Tibial nerve (tissue), 4 donors: ENCODE measurements at regions not wholly inside any gene's neighbourhood (a gene's known extent, or its start where the extent isn't known, plus 50 kb on each side); places are given as distances from the start of the nearest gene placed in this dataset.

Experiments used
- DNase-seq, 2 donors: peaks; one replicate each; pipeline ENCODE4 v3.0.0-alpha.2; 2019; ENCODE audit warnings: low spot score in 2 of 2
- H3K27ac ChIP-seq, 4 donors: fragments of 200-600 bp; sonication (generic) in 3 of 4; one replicate each; pipeline ENCODE4 v1.5.1; 2017 to 2019; ENCODE audit warnings: mild to moderate bottlenecking in 1 of 4
- H3K27me3 ChIP-seq, 2 donors: fragments of 200-600 bp; sonication (generic) in 1 of 2; one replicate each; pipeline versions ENCODE4 v1.5.1 to v1.6.0; 2017 to 2019
- H3K36me3 ChIP-seq, 3 donors: fragments of 200-600 bp; sonication (generic); one replicate each; pipeline ENCODE4 v1.5.1; 2018 to 2019
- H3K4me1 ChIP-seq, 4 donors: fragments of 200-600 bp; sonication (generic) in 3 of 4; one replicate each; pipeline ENCODE4 v1.5.1; 2017 to 2019
- H3K4me3 ChIP-seq, 4 donors: fragments of 200-600 bp; sonication (generic) in 3 of 4; one replicate each; pipeline ENCODE4 v1.5.1; 2017 to 2019; ENCODE audit warnings: mild to moderate bottlenecking in 1 of 4, moderate library complexity in 1 of 4
- H3K9me3 ChIP-seq, 4 donors: fragments of 200-600 bp; sonication (generic) in 3 of 4; one replicate each; pipeline ENCODE4 v1.5.1; 2017 to 2019
- EP300 ChIP-seq, 2 donors: sonication (generic); formaldehyde crosslinking; IDR thresholded peaks; one replicate each; pipeline ENCODE4 v1.6.1; 2017; ENCODE audit warnings: antibody characterized with exemption in 2 of 2, mild to moderate bottlenecking in 1 of 2
- POLR2A ChIP-seq, 2 donors: fragments of 450-650 bp; IDR thresholded peaks; one replicate each; pipeline ENCODE4 v1.6.1; 2017; ENCODE audit warnings: antibody characterized with exemption in 2 of 2, mild to moderate bottlenecking in 2 of 2, moderate library complexity in 2 of 2
- WGBS, 2 donors: methylation state at CpG; one replicate each; pipeline ENCODE4 v1.1.5; 2018; 5-methylcytosine and 5-hydroxymethylcytosine counted together
- TF ChIP-seq, protein P1 (sequence below), 5 experiments: fragments of 200-600 bp in 3 of 5; fragments of 450-650 bp in 2 of 5; sonication (generic) in 3 of 5; IDR thresholded peaks; one replicate each; pipeline ENCODE4 v1.5.1; 2016 to 2019; ENCODE audit warnings: antibody characterized with exemption in 5 of 5, mild to moderate bottlenecking in 3 of 5, moderate library complexity in 2 of 5

DNA sequence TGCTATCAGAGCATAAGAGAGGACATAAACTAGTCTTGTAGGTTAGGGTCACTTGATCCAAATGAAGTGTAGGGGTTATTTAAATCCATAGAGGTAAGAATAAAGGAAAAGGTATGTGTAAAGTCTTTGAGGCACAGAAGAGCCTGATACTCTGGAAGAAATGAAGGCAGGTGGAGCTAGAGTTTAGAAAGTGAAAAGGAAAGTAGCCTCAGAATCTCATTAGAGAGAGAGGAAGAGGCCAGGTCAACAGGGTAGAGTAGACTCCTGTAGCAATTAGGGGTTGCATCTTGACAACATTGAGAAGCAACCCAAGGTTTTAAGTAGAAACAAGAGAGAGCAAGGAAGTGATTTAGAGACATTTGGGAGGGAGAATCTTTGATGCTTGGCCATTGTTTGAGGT, 235.2 kb upstream of the SOX9 start:
- Histone ChIP-seq H3K27ac (no peak overlapping the region), H3K27me3 (no peaks in the 10 kb centered on the region), H3K4me1 (no peaks in the 10 kb centered on the region), H3K9me3 (no peaks in the 10 kb centered on the region), H3K36me3 (no peaks in the 10 kb centered on the region), H3K4me3 (no peak overlapping the region)
- DNase-seq, result no peak
- TF ChIP-seq EP300 (IDR thresholded peaks at IDR 0.05) (no peak), POLR2A (IDR thresholded peaks at IDR 0.05) (no peak)
- TF ChIP-seq, protein P1, sequence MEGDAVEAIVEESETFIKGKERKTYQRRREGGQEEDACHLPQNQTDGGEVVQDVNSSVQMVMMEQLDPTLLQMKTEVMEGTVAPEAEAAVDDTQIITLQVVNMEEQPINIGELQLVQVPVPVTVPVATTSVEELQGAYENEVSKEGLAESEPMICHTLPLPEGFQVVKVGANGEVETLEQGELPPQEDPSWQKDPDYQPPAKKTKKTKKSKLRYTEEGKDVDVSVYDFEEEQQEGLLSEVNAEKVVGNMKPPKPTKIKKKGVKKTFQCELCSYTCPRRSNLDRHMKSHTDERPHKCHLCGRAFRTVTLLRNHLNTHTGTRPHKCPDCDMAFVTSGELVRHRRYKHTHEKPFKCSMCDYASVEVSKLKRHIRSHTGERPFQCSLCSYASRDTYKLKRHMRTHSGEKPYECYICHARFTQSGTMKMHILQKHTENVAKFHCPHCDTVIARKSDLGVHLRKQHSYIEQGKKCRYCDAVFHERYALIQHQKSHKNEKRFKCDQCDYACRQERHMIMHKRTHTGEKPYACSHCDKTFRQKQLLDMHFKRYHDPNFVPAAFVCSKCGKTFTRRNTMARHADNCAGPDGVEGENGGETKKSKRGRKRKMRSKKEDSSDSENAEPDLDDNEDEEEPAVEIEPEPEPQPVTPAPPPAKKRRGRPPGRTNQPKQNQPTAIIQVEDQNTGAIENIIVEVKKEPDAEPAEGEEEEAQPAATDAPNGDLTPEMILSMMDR (IDR thresholded peaks at IDR 0.05), result no peak

DNA sequence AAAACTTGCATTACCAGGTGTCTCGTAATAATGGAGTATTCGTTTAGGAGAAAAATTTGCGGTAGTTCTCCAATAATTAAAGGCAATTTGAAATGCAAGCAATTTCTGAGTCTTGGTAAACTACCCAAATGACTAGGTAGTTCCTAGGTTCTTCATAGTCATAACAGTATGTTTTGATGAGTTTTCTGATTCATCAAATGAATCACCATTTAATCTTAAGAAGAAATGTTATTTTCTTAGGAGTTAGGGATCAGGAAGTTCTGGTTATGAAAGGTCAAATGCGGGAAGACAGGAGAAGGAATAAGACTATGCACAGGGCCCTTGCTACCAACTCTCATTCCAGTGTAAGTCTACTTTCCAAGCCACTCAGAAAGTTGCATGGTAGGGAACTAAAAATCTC, 221.5 kb upstream of the SOX9 start:
- no peak overlapping the region for H3K27ac ChIP-seq
- TF ChIP-seq, protein P1 (IDR thresholded peaks at IDR 0.05), result no peak
- TF ChIP-seq EP300 (IDR thresholded peaks at IDR 0.05) (no peak), POLR2A (IDR thresholded peaks at IDR 0.05) (no peak)
- no peaks in the 10 kb centered on the region for H3K36me3 ChIP-seq
- no peaks in the 10 kb centered on the region for H3K27me3 ChIP-seq
- no peaks in the 10 kb centered on the region for H3K4me1 ChIP-seq
- H3K4me3 ChIP-seq, result no peak overlapping the region
- WGBS, 2 donors, result 92 to 93% methylated on average over 4 of the region's 4 CpGs
- no peaks in the 10 kb centered on the region for H3K9me3 ChIP-seq
- DNase-seq, result no peak

DNA sequence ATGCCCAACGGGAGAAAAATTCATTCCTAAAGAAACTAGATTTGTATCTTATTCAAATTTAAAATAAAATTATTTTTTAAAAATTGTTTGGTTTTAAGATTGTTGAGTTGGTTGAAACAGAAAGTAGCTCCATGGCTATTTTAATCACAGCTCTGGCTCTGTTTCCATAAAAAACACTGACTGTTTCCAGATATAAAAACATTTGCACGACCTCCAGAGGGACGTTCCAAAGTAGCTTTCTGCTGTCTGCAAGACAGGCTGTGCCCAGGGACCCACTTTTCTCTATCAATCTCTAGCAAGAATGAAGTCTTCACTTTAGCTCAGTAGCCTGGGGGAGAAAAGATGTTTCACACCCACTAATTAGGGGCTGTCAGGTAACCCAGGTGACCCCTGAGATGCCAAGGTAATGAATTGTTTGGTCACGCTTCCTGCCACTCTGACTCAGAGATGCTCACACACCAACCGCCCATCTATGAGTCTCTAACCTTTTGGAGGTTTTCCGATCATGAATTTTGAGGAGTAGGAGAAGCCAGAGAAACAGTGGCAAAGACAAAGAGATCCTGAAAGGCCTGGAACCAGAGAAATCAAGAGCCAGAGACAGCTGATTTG, 220.1 kb upstream of the SOX9 start:
- H3K27ac ChIP-seq, result no peak overlapping the region
- no peak for TF ChIP-seq EP300 (IDR thresholded peaks at IDR 0.05)
- no peak for TF ChIP-seq POLR2A (IDR thresholded peaks at IDR 0.05)
- TF ChIP-seq, protein P1 (IDR thresholded peaks at IDR 0.05), result no peak
- H3K9me3 ChIP-seq, result no peaks in the 10 kb centered on the region
- no peak for DNase-seq
- no peaks in the 10 kb centered on the region for H3K27me3 ChIP-seq
- no peak overlapping the region for H3K4me3 ChIP-seq
- WGBS, 2 donors, result 52 to 56% methylated on average over 6 of the region's 6 CpGs
- H3K36me3 ChIP-seq, result no peaks in the 10 kb centered on the region
- H3K4me1 ChIP-seq, result no peaks in the 10 kb centered on the region

GRCh38 chr17:71902894-71903506, 217.8 kb upstream of the SOX9 start:
- H3K27ac ChIP-seq, result no peak overlapping the region
- H3K36me3 ChIP-seq, result no peaks in the 10 kb centered on the region
- no peak for DNase-seq
- TF ChIP-seq, protein P1 (IDR thresholded peaks at IDR 0.05), result no peak
- no peak for TF ChIP-seq EP300 (IDR thresholded peaks at IDR 0.05)
- no peak for TF ChIP-seq POLR2A (IDR thresholded peaks at IDR 0.05)
- H3K9me3 ChIP-seq, result no peaks in the 10 kb centered on the region
- no peak overlapping the region for H3K4me3 ChIP-seq
- no peaks in the 10 kb centered on the region for H3K27me3 ChIP-seq
- no peaks in the 10 kb centered on the region for H3K4me1 ChIP-seq
- 60 to 64% methylated on average over 3 of the region's 3 CpGs for WGBS, 2 donors

GRCh38 chr17:71905376-71906031, 215.3 kb upstream of the SOX9 start:
- no peaks in the 10 kb centered on the region for H3K4me1 ChIP-seq
- no peak overlapping the region for H3K4me3 ChIP-seq
- 91 to 93% methylated on average over 3 of the region's 3 CpGs for WGBS, 2 donors
- H3K27ac ChIP-seq, result no peak overlapping the region
- H3K27me3 ChIP-seq, result no peaks in the 10 kb centered on the region
- no peak for DNase-seq
- H3K36me3 ChIP-seq, result no peaks in the 10 kb centered on the region
- TF ChIP-seq, protein P1 (IDR thresholded peaks at IDR 0.05), result no peak
- TF ChIP-seq EP300 (IDR thresholded peaks at IDR 0.05), result no peak
- TF ChIP-seq POLR2A (IDR thresholded peaks at IDR 0.05), result no peak
- no peaks in the 10 kb centered on the region for H3K9me3 ChIP-seq
